GM12891 (cell line): ENCODE measurements at regions not wholly inside any gene's neighbourhood (a gene's known extent, or its start where the extent isn't known, plus 50 kb on each side); places are given as distances from the start of the nearest gene placed in this dataset.

Experiments
- DNase-seq: peaks from one replicate; pipeline ENCODE4 v3.0.0; 2011; ENCODE audit warnings: low spot score; ENCODE audit not compliant: insufficient read length
- FAIRE-seq: peaks from 2 replicates; lab custom pipeline; 2011; peaks lifted over from hg19 to GRCh38; lab: Jason Lieb, UNC
- PAX5 ChIP-seq: IDR thresholded peaks from 2 replicates; pipeline ENCODE4 v1.6.1; 2011; ENCODE audit warnings: low read length, moderate library complexity, mild to moderate bottlenecking; ENCODE audit not compliant: insufficient read depth, severe bottlenecking
- POLR2A ChIP-seq: IDR thresholded peaks from 2 replicates; pipeline ENCODE4 v1.6.1; 2011; ENCODE audit warnings: low read depth, low read length, control low read depth
- POLR2AphosphoS5 ChIP-seq: IDR thresholded peaks from 2 replicates; pipeline ENCODE4 v1.6.1; 2011; ENCODE audit warnings: low read depth, low read length, control low read depth
- POU2F2 ChIP-seq: IDR thresholded peaks from 2 replicates; pipeline ENCODE4 v1.6.1; 2011; ENCODE audit warnings: low read depth, mild to moderate bottlenecking, control low read depth, low read length, moderate library complexity
- SPI1 ChIP-seq: IDR thresholded peaks from 2 replicates; pipeline ENCODE4 v1.6.1; 2011; ENCODE audit warnings: low read depth, low read length, control low read depth
- TAF1 ChIP-seq: IDR thresholded peaks from 2 replicates; pipeline ENCODE4 v1.6.1; 2011; ENCODE audit warnings: low read depth, low read length, control low read depth

DNA sequence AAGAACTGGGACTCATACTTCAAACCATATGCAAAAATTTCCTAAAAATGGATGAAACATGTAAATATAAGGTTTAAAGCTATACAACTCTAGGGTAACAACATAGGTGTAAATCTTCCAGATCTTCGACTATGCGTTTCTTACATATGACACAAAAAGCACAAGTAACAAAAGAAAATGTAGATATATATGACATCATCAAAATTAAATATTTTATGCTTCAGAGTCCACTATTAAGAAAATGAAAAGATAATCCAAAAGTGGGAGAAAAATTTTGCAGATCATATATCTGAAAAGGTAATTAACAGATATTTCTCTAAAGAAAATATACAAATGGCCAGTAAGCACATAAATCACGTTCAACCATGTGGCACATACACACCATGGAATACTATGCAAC lies 164.2 kb upstream of the ACTRT1 start:
- no peak for FAIRE-seq
- DNase-seq: no peak
- TF ChIP-seq PAX5 (no peak), POLR2A (no peak), SPI1 (no peak), POLR2AphosphoS5 (no peak), TAF1 (no peak), POU2F2 (no peak)

DNA sequence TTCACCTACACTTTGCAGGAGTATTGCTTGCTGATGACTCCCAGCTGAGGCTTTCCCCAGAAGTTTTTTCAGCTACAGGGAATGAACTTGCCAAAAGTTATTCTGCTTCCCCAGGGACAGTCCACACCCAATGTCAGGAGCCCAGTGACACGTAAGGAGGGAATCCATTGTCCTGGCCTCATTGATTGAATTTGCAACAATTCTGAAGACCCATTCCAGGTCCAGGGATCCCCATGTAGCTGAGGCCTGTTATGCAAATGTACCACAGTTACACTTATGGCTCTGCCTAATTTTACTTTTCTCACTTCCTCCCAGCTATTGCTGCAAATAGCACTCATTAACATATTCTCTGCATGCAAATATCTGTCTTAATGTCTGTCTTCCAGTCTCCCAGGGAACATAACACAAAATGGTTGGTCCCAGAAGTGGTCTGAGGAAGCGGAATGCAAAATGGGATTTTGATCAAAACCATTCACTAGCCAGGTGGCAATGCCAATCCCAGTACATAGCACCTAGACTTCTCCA lies 113.7 kb upstream of the ACTRT1 start:
- DNase-seq (no peak), FAIRE-seq (no peak)
- TF ChIP-seq POU2F2: no peak
- no peak for TF ChIP-seq PAX5
- no peak for TF ChIP-seq POLR2AphosphoS5
- no peak for TF ChIP-seq POLR2A
- TF ChIP-seq SPI1: no peak
- TF ChIP-seq TAF1: no peak

DNA sequence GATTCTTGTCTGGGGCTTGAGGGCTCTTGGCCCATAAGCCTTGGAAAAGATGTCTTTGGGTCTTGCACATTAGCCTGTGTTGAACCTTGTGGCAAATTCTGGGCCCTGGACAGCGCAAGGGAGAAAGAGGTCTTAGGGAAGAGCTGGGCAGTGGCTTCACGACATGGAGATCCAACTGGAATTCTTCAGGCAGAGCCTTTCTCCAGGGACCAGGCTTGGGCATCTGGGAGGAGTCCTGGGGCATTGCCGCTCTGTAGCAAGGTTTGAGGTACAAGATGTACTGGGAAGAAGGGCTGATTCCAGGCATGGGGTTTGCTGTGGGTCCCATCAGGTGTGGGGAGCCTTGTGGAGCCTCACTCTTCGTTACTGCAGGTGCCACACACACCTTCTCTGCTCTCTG lies 104.0 kb upstream of the ACTRT1 start:
- no peak for FAIRE-seq
- DNase-seq: no peak
- no peak for TF ChIP-seq PAX5
- TF ChIP-seq POLR2AphosphoS5: no peak
- no peak for TF ChIP-seq TAF1
- TF ChIP-seq SPI1: no peak
- no peak for TF ChIP-seq POLR2A
- no peak for TF ChIP-seq POU2F2

DNA sequence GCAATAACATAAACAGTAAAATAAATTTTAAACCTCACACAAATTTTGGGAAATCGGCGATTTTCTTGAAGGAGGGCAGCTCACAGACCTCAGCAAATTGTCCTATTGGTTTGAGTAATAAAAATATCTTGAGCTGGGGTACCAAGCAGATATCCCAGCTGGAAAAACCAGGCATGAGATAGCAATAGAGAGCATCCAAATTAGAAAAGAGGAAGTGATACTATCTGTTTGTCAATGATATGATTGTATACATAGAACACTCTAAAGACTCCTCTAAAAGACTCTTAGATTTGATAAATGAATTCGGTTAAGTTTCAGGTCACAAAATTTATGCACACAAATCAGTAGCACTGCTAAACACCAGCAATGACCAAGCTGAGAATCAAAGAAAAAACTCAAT lies 90.5 kb upstream of the ACTRT1 start:
- DNase-seq: no peak
- FAIRE-seq: no peak
- TF ChIP-seq SPI1 (peak; percentile 66), TAF1 (no peak)

DNA sequence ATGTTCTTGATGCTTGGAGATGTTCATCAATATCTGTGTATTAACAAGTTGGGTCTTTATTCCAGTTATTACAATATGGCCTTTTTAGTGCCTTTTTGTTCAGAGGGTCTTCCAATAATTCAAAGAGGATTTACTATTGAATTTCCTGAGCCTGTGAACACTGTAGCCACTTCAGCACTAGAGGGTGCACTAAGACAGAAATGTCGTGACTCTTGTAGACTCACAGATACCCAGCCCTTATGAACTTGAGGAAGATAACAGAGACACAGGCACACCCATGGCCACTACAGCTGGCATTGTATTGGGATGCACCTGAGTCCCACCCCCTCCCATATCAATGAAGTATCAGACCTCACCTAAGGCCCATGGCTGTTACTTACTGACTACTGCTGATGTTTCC lies 54.4 kb upstream of the ACTRT1 start:
- FAIRE-seq: no peak
- no peak for TF ChIP-seq PAX5
- TF ChIP-seq TAF1: no peak
- no peak for DNase-seq

DNA sequence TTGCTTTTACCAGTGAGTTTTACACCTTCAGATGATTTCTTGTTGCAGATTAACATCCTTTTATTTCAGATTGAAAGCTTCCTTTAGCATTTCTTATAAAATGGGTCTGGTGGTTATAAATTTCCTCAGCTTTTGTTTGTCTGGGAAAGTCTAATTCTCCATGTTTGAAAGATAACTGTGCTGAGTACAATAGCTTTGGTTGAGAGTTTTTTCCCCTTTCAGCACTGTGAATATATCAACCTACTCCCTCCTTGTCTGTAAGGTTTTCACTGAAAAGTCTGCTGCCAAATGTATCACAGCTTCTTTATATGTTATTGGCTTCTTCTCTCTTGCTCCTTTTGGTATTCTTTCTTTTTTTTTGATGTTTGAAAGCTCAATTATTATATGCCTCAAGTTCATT lies 53.5 kb upstream of the ACTRT1 start:
- DNase-seq (no peak), FAIRE-seq (no peak)
- TF ChIP-seq POLR2AphosphoS5: no peak
- TF ChIP-seq TAF1: no peak
- TF ChIP-seq PAX5: no peak
- no peak for TF ChIP-seq POU2F2
- no peak for TF ChIP-seq POLR2A
- no peak for TF ChIP-seq SPI1
